ENCODE measurements at regions not wholly inside any gene's neighbourhood (a gene's known extent, or its start where the extent isn't known, plus 50 kb on each side); places are given as distances from the start of the nearest gene placed in this dataset.

DNA sequence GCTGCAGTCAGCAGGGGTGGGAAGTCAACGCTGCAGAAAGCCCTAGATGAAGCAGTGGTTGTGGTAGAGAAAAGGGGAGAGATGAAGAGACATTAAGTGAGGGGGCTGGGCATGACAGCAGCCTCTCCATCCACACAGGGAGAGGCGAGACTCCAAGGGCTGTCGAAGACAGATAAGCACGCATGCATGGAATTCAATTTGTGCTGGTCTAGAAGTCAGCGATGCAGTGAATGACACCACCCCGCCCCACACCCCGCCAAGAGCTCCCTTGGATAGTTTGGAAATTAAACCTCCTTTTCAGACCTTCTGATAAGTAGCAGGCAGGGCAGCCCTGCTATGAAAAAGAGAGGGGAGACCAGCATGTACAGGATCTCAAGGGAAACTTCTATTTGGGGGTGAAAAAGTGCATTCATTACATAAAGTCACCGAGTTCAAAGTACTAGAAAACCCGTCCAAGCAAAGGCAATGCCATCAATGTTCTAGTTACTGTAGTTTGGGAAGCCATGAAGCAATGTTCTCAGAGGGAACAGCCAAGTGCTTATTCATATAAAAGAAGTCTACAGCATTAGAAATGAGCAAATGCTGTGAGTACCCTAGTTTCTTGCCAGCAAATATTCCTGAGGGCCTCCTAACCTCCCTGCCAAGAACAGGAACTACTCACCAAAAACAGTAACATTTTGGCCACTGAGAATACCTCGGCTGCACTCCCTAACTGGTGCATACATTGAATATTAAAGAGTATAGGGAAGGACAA lies 152.3 kb upstream of the ANXA10 start:
- no peaks in the 10 kb centered on the region for H3K36me3 ChIP-seq
- no peaks in the 10 kb centered on the region for H3K9me3 ChIP-seq (replicated peaks)
- no peak overlapping the region for H3K27ac ChIP-seq (replicated peaks)
- H3K27me3 ChIP-seq (ENCODE audit: low read depth) = no peaks in the 10 kb centered on the region
- intact Hi-C loops (cut with micrococcal nuclease) = no loop called here
- no peak overlapping the region for H3K4me3 ChIP-seq
- TF ChIP-seq, protein P1, sequence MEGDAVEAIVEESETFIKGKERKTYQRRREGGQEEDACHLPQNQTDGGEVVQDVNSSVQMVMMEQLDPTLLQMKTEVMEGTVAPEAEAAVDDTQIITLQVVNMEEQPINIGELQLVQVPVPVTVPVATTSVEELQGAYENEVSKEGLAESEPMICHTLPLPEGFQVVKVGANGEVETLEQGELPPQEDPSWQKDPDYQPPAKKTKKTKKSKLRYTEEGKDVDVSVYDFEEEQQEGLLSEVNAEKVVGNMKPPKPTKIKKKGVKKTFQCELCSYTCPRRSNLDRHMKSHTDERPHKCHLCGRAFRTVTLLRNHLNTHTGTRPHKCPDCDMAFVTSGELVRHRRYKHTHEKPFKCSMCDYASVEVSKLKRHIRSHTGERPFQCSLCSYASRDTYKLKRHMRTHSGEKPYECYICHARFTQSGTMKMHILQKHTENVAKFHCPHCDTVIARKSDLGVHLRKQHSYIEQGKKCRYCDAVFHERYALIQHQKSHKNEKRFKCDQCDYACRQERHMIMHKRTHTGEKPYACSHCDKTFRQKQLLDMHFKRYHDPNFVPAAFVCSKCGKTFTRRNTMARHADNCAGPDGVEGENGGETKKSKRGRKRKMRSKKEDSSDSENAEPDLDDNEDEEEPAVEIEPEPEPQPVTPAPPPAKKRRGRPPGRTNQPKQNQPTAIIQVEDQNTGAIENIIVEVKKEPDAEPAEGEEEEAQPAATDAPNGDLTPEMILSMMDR (IDR thresholded peaks at IDR 0.05; ENCODE audit: borderline replicate concordance) = no peak
- no peak for DNase-seq
- H3K4me1 ChIP-seq = no peaks in the 10 kb centered on the region

DNA sequence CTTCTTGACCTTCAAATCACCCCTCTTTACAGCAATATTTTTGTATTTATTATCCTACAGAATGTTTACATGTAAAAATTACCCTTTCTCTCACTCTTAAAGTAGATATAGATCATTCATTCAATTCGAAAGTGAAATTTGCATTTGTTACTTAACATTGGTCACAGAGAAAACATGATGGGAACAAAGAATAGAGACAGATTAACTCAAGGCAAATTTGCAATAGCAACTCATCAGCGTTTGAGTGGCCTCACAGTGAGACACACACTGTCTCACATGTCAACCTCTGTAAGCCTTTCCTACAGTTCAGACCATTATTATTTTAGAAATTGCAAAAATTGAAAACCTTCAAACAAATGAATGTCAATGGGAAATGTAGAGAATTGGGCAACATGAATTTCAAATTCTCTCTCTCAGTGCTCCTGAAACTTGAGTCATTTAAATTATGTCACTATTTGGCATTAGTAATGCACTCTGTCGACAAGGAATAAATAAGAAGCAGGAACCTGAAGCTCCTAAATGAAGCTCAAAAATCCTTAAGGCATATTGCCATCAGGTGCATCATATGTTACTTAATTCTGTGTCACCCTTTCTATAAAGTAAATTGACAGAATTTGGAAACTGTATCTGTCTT lies 148.3 kb upstream of the ANXA10 start:
- TF ChIP-seq, protein P1 (IDR thresholded peaks at IDR 0.05; ENCODE audit: borderline replicate concordance) = no peak
- Histone ChIP-seq H3K4me3 (no peak overlapping the region), H3K27me3 (ENCODE audit: low read depth) (no peaks in the 10 kb centered on the region), H3K9me3 (replicated peaks) (no peaks in the 10 kb centered on the region), H3K36me3 (no peaks in the 10 kb centered on the region), H3K4me1 (no peaks in the 10 kb centered on the region), H3K27ac (replicated peaks) (no peak overlapping the region)
- DNase-seq = no peak
- intact Hi-C loops (cut with micrococcal nuclease) = no loop called here

DNA sequence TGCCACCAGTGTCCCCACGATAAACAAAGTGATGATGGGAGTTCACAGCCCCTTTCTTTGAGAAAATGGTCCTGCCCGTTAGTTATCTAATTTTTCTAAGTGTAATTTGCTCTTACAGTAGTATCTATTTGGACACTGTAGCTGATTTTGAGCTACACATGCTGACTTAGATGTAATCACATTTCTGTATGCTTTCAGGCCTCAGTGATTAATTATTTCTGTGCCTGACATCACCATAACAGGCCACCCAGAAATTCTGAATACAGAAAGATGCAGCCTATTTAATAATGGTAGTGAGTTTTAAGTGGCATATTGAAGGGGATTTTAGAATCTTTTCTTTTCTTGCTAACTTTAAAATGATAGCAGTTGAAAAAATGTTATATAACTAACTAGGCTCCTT lies 147.6 kb upstream of the ANXA10 start:
- TF ChIP-seq, protein P1 (IDR thresholded peaks at IDR 0.05; ENCODE audit: borderline replicate concordance) = no peak
- no peak overlapping the region for H3K4me3 ChIP-seq
- no peak overlapping the region for H3K27ac ChIP-seq (replicated peaks)
- intact Hi-C loops (cut with micrococcal nuclease) = no loop called here
- peaks cover 5% of the 10 kb centered on the region for H3K9me3 ChIP-seq (replicated peaks)
- H3K4me1 ChIP-seq = no peaks in the 10 kb centered on the region
- DNase-seq = no peak
- H3K27me3 ChIP-seq (ENCODE audit: low read depth) = no peaks in the 10 kb centered on the region
- no peaks in the 10 kb centered on the region for H3K36me3 ChIP-seq

DNA sequence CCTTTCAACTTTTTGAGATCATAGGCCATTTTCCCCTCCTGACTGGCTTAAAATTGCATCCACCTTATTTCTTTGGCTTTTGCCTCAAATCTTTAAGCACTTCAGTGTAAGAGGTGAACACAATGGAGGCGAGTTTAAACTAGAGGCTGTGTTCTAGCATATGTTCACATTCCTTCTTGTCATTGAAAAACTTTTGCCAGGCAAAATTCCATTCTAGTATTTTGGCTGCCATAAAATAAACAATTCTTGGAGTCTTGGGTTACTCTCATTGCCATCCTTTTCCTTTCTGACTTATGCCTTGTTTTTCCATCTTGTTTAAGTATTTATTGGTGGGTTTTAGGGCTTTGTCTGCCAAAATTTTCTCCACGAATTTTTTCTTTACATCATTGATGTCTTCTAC lies 137.3 kb upstream of the ANXA10 start:
- H3K27ac ChIP-seq (replicated peaks) = no peak overlapping the region
- no peaks in the 10 kb centered on the region for H3K27me3 ChIP-seq (ENCODE audit: low read depth)
- H3K36me3 ChIP-seq = no peaks in the 10 kb centered on the region
- H3K4me3 ChIP-seq = no peak overlapping the region
- H3K9me3 ChIP-seq (replicated peaks) = peaks cover 64% of the 10 kb centered on the region
- intact Hi-C loops (cut with micrococcal nuclease) = no loop called here
- no peaks in the 10 kb centered on the region for H3K4me1 ChIP-seq
- DNase-seq = no peak
- TF ChIP-seq, protein P1 (IDR thresholded peaks at IDR 0.05; ENCODE audit: borderline replicate concordance) = no peak

DNA sequence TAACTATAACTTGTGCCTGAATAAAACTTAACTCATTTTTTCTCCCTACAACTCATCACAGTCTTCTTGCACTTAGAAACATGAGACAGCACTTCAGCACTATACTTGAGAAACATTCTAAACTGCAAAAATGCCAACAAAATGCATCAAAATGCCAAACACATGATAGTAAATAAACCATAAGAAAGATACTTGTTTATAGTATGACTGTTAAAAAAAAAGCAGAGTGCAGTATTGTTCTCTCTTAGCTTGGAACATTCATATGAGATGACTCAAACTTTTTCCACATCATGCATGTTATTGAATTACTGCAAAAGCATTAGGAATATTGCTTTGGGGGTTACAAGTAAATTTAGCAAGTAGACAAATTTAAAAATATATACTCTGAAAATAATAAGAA lies 135.7 kb upstream of the ANXA10 start:
- Histone ChIP-seq H3K4me3 (no peak overlapping the region), H3K27ac (replicated peaks) (no peak overlapping the region), H3K4me1 (no peaks in the 10 kb centered on the region), H3K36me3 (no peaks in the 10 kb centered on the region), H3K27me3 (ENCODE audit: low read depth) (no peaks in the 10 kb centered on the region), H3K9me3 (replicated peaks) (peaks cover 59% of the 10 kb centered on the region)
- intact Hi-C loops (cut with micrococcal nuclease) = no loop called here
- TF ChIP-seq, protein P1 (IDR thresholded peaks at IDR 0.05; ENCODE audit: borderline replicate concordance) = no peak
- no peak for DNase-seq
